Effector memory CD8-positive, alpha-beta T cell (primary cell): ENCODE measurements at regions not wholly inside any gene's neighbourhood (a gene's known extent, or its start where the extent isn't known, plus 50 kb on each side); places are given as distances from the start of the nearest gene placed in this dataset.

ENCODE experiments used
- ATAC-seq: fragments of 150-1000 bp; cut with Tn5 transposase; replicated peaks from 2 replicates; pipeline ENCODE4 v1.10.0; 2021; ENCODE audit warnings: mild to moderate bottlenecking, moderate library complexity
- DNase-seq, 3 experiments: peaks; one replicate each; pipeline ENCODE4 v3.0.0; 2021
- H3K27ac Mint-ChIP-seq, 2 donors: one replicate each; pipeline ENCODE4 v1.8.0; 2022; ENCODE audit warnings: mild to moderate bottlenecking in 2 of 2, mixed read lengths in 2 of 2, moderate library complexity in 2 of 2
- H3K27me3 Mint-ChIP-seq, 2 donors: one replicate each; pipeline ENCODE4 v1.8.0; 2022; ENCODE audit warnings: mixed read lengths in 2 of 2
- H3K36me3 Mint-ChIP-seq: one replicate; pipeline ENCODE4 v1.8.0; 2022; ENCODE audit warnings: mild to moderate bottlenecking, moderate library complexity, mixed read lengths; ENCODE audit not compliant: insufficient read depth
- H3K4me1 Mint-ChIP-seq, 2 donors: one replicate each; pipeline ENCODE4 v1.8.0; 2022; ENCODE audit warnings: low read depth in 2 of 2, mixed read lengths in 2 of 2
- H3K4me3 Mint-ChIP-seq, 2 donors: one replicate each; pipeline ENCODE4 v1.8.0; 2022; ENCODE audit warnings: mild to moderate bottlenecking in 2 of 2, mixed read lengths in 2 of 2, moderate library complexity in 2 of 2
- H3K9me3 Mint-ChIP-seq, 2 donors: one replicate each; pipeline ENCODE4 v1.8.0; 2022; ENCODE audit warnings: mixed read lengths in 2 of 2

DNA sequence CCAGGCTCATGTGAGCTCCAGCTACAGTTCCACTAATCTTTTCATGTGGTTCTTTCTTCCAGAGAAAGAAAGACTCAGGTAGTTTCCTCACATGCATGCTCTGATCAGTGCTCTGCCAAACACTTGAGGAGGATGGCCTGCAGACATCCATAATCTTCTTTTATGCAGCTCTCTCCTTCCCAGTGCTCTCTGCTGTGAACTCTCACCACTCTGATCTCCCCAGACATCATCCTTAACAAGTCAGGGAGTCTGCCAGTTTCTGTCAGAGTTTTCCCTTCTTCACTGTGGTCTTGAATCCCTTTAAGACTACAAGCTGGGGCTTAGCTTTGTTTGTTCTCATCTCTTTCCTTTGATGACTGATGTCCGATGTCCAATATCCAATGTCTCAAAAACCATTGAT lies 203.4 kb upstream of the PRKCQ start:
- no peak for DNase-seq

DNA sequence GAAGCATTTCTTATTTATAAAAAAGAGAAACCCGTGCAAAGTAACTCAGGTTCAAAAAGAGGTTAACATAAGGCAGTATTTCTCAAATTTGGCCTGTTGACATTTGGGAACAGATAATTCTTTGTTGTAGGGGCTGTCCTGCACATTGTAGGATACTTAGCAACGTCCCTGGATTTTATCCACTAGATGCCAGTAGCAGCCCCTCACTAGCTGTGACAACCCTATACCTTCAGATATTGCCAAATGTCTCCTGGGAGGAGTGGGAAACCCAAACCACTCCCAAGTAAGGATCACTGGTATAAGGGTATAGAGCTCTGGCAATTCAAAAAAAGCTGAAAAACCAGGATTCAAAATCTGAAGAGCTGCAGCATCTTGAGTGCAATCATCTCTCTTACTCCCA lies 202.3 kb upstream of the PRKCQ start:
- no peaks in the 10 kb centered on the region for H3K4me1 Mint-ChIP-seq
- ATAC-seq, result no peak

More for the DNA sequence above, 203.4 kb upstream of the PRKCQ start:
- peaks cover 46 to 52% of the 10 kb centered on the region in 2 donors for H3K27me3 Mint-ChIP-seq
- no peaks in the 10 kb centered on the region for H3K4me1 Mint-ChIP-seq
- no peak overlapping the region for H3K4me3 Mint-ChIP-seq
- H3K36me3 Mint-ChIP-seq, result no peaks in the 10 kb centered on the region
- no peak for ATAC-seq
- no peaks in the 10 kb centered on the region for H3K9me3 Mint-ChIP-seq
- no peak overlapping the region for H3K27ac Mint-ChIP-seq

DNA sequence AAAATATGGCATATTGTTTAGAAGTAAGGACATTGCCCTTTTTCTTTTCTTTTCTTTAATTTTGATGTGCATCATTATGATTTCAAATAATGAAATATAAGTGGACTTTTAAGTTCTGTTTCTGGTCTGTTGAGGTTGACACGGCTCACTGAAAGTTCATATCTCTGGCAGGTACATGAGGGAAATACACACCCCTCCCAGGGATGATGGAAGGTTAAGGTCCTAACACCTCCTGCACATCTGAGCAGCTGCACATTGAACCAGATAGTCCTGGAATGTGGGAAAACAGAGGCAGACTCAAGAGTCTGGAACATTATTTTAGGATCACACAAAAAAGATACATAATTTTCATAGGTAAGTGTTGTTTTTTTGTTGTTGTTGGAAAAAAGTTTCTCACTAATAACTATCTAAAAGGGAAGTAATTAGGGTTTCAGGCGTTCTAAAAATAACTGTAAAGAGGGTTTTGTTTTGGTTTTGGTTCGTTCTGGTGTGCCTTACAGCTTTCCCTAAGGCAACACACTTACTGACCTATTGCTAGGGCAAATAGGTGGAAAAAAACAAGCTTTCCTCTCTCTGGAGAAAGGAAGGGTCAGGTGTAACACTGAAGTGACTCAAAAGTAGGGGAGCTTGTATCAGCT lies 201.2 kb upstream of the PRKCQ start:
- DNase-seq (no peak), ATAC-seq (no peak)
- Mint-ChIP-seq H3K9me3 (no peaks in the 10 kb centered on the region), H3K4me3 (no peak overlapping the region), H3K27me3 (peaks cover 58 to 73% of the 10 kb centered on the region in 2 donors), H3K36me3 (no peaks in the 10 kb centered on the region), H3K27ac (no peak overlapping the region), H3K4me1 (no peaks in the 10 kb centered on the region)

More for the DNA sequence above, 202.3 kb upstream of the PRKCQ start:
- H3K4me3 Mint-ChIP-seq, result no peak overlapping the region
- DNase-seq, result no peak
- no peaks in the 10 kb centered on the region for H3K36me3 Mint-ChIP-seq
- H3K27me3 Mint-ChIP-seq, result peaks cover 51 to 62% of the 10 kb centered on the region in 2 donors
- H3K27ac Mint-ChIP-seq, result no peak overlapping the region
- H3K9me3 Mint-ChIP-seq, result no peaks in the 10 kb centered on the region

DNA sequence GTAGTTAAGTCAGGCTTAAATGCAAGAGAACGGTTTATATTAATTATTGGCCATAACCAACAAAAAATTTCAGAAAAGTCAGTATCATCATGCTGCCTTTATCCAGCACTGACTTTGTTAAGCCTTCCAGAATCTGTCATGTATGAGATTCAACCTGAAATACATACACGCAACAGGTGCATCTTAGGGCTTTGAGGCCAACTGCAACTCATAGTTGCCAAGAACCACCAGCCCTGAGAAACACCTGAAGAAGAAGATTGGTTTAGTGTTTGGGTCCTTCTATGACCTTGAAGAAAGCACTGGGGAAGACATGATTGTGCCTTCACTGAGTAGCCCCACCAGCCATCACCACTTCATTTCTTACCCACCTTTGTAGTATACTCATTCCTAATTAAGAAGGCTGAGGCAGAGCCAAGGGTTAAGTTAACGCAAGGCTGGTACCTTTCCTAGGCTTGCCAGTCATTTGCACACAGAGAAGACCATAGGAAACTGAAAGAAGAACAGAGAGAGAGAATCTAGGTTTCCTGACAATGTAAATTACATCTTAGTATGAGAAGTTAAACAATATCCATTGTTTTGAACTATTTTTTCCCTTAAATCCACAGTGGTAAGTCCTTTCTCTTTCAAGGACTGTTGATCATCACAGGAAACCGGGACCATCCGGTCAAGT lies 200.1 kb upstream of the PRKCQ start:
- no peaks in the 10 kb centered on the region for H3K4me1 Mint-ChIP-seq
- no peak overlapping the region for H3K4me3 Mint-ChIP-seq
- DNase-seq (no peak), ATAC-seq (no peak)
- no peaks in the 10 kb centered on the region for H3K36me3 Mint-ChIP-seq
- H3K27me3 Mint-ChIP-seq, result peaks cover 69 to 84% of the 10 kb centered on the region in 2 donors
- no peak overlapping the region for H3K27ac Mint-ChIP-seq
- H3K9me3 Mint-ChIP-seq, result no peaks in the 10 kb centered on the region

DNA sequence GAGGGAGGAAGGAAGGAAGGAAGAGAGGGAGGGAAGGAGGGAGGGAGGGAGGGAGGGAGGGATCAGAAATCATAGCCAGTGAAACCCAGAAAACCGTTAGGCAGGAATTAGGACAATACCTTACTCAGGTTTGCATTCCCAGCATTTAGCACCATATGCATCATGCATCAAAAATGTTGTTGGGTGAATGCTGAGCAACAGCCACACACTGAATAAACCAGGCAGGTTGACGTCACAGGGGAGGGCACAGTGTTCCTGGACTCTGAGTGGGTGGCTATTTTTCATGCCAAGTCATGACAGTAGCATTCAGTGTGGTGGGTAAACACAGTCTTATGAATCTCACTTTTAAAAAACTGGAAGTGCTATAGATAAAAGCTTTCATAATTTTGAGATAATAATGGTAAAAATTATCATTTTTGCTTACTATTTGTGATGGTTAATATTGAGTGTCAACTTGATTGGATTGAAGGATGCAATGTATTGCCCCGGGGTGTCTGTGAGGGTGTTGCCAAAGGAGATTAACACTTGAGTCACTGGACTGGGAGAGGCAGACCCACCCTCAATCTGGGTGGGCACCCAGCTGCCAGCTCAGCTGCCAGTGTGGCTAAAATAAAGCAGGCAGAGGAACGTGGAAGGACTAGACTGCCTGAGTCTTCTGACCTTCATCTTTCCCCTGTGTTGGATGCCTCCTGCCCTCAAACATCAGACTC lies 199.1 kb upstream of the PRKCQ start:
- Mint-ChIP-seq H3K36me3 (no peaks in the 10 kb centered on the region), H3K4me3 (no peak overlapping the region), H3K27ac (no peak overlapping the region), H3K27me3 (peaks cover 79 to 94% of the 10 kb centered on the region in 2 donors), H3K4me1 (no peaks in the 10 kb centered on the region), H3K9me3 (no peaks in the 10 kb centered on the region)
- ATAC-seq (no peak), DNase-seq (no peak)

DNA sequence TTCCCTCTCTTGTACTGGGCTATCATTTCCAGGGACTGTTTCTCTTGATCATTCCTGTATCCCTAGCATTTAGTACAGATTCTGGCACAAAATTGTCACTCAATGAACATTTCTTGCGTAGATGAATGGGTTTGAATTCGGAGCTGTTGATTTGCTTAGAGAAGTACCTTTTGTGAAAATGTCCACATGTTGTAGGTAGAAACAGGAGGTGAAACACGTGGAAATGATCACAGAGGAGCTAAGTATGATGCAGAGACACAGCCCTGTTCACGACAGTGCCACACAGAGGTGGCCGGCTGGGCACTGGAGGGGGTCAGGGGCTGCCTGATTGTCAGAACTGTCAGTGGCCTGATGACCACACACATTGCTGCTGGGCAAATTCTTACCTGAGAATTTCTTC lies 196.1 kb upstream of the PRKCQ start:
- H3K27me3 Mint-ChIP-seq, result peaks cover 78 to 84% of the 10 kb centered on the region in 2 donors
- H3K4me3 Mint-ChIP-seq, result no peak overlapping the region
- no peaks in the 10 kb centered on the region for H3K4me1 Mint-ChIP-seq
- H3K9me3 Mint-ChIP-seq, result no peaks in the 10 kb centered on the region
- H3K27ac Mint-ChIP-seq, result no peak overlapping the region
- ATAC-seq, result no peak
- no peak for DNase-seq
- H3K36me3 Mint-ChIP-seq, result no peaks in the 10 kb centered on the region

DNA sequence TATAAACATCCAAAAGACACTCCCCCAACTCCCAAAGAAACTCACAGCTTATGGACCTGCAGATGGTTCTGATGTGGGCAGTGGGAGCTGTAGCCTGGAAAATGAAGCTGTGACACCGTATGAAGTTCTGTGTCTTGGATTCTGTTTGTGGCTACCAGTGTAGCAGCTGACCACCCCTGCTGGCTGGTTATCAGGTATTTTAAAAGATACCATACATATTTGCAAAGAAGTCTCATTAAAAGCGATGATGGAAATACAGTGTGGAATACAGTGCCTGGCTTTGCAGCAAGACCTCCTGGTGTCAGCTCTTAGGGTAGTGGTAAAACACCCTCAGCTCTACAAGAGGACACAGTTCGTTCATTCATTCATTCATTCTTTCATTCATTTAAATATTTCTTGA lies 194.3 kb upstream of the PRKCQ start:
- H3K27ac Mint-ChIP-seq, result no peak overlapping the region
- H3K4me1 Mint-ChIP-seq, result no peaks in the 10 kb centered on the region
- peaks cover 69 to 77% of the 10 kb centered on the region in 2 donors for H3K27me3 Mint-ChIP-seq
- DNase-seq (no peak), ATAC-seq (no peak)
- H3K4me3 Mint-ChIP-seq, result no peak overlapping the region
- H3K9me3 Mint-ChIP-seq, result no peaks in the 10 kb centered on the region
- H3K36me3 Mint-ChIP-seq, result no peaks in the 10 kb centered on the region

DNA sequence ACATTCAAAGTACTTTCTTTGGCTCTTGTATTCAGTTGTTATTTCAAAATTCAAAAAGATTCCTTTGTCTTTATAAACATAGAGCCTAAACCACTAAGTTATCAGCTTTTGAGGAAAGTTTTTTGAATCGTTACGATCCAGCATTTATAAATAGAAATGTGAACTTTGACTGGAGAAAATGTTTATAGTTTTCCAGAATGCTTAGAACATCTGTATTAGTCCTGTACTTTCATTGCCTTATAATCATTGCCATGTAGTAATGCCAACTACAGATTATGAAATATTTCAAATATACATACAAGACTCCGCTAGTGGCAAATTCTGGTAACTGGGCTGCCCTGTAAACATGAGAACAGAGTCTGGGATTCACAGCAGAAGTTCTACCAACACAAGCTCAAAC lies 191.3 kb upstream of the PRKCQ start:
- DNase-seq (no peak), ATAC-seq (no peak)
- Mint-ChIP-seq H3K9me3 (no peaks in the 10 kb centered on the region), H3K36me3 (no peaks in the 10 kb centered on the region), H3K27me3 (peaks cover 38 to 66% of the 10 kb centered on the region in 2 donors), H3K4me1 (no peaks in the 10 kb centered on the region), H3K4me3 (no peak overlapping the region), H3K27ac (no peak overlapping the region)

DNA sequence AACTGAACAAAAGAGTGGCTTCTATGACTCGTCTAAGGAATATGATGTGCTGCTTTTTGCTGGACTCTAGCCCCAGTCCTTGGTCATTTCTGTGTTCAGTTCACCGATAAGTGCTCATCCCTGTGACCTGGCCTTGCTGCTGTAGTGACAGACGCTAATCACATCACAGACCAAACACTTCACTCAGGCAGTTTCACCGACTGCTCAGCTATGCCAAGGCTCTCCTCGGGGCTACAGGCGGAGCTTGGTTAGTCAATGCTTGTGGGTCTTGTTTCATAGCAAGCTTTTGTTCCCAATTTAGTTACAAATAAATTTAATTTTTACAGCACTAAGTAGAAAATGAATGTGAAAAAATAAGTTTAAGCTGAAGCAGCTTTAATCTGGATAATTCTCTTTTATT lies 190.8 kb upstream of the PRKCQ start:
- no peak for ATAC-seq
- DNase-seq, result no peak
- Mint-ChIP-seq H3K36me3 (no peaks in the 10 kb centered on the region), H3K9me3 (no peaks in the 10 kb centered on the region), H3K4me1 (no peaks in the 10 kb centered on the region), H3K27me3 (peaks cover 33 to 66% of the 10 kb centered on the region in 2 donors), H3K27ac (no peak overlapping the region), H3K4me3 (no peak overlapping the region)

DNA sequence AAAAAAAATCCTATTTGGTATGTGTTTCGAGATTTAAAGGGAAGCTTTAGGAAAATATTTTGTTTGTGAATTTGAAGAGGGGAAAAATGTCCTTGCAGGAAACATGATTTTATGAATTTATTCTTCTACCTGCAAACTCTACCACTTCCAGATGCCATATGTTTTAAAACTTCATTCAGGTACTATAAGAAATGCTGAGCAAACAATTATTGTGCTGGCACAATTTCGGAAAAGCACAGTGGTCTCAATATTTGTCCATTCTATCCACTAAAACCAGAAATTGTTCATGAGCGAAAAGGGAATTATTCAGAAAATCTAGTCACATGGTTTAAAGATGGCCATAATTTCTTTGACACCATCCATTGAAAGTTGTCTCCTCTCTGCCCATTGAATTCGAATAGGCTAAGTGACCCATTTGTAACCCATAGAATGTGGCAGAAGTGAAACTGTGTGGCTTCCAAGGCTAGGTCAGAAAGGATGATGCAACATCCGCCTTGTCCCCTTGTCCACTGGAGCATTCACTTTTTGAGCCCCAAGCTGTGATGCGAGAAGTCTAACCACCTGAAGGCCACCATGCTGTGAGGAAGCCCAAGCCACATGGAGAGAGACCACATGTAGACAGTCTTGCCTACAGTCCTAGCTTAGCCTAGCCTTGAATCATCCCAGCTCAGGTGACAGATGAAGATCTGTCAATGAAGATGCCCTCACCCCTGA lies 189.8 kb upstream of the PRKCQ start:
- ATAC-seq, result no peak
- H3K4me1 Mint-ChIP-seq, result no peaks in the 10 kb centered on the region
- H3K27me3 Mint-ChIP-seq, result peaks cover 23 to 56% of the 10 kb centered on the region in 2 donors
- no peak for DNase-seq
- no peaks in the 10 kb centered on the region for H3K9me3 Mint-ChIP-seq
- no peak overlapping the region for H3K4me3 Mint-ChIP-seq
- H3K36me3 Mint-ChIP-seq, result no peaks in the 10 kb centered on the region
- H3K27ac Mint-ChIP-seq, result no peak overlapping the region

DNA sequence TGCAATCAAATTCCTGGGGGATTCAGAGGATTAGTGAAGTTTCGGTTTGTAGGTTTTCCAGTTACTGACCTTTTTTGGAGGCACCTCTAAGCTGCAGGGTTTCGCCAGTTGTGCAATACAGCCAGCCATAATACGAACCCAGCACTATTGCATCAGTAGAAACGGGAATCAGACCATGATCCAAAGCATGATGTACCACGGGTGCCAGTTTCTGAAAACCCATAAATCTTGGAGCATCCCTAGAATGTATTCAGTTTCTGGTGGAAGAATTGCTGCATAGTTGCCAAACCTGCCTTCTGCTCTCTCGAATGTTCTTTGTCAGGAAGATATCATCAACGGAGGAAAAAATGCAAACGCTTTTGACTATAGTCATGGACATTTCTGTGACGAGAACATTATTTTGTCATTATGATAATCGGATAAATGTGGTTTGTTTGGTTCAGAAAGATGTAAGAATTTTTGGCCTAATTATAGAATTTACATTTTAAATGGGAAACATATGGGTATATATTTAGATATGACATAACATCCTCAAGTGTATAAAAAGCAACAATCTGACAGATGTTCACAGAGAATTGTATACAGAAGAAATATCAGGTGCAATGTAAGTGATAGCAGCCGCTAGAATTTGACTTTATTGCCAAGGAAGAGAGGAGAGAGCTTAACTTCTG lies 186.2 kb upstream of the PRKCQ start:
- ATAC-seq (no peak), DNase-seq (no peak)
- H3K27me3 Mint-ChIP-seq, result peaks cover 8 to 59% of the 10 kb centered on the region in 2 donors
- H3K36me3 Mint-ChIP-seq, result no peaks in the 10 kb centered on the region
- no peak overlapping the region for H3K27ac Mint-ChIP-seq
- H3K4me1 Mint-ChIP-seq, result no peaks in the 10 kb centered on the region
- H3K9me3 Mint-ChIP-seq, result no peaks in the 10 kb centered on the region
- no peak overlapping the region for H3K4me3 Mint-ChIP-seq

DNA sequence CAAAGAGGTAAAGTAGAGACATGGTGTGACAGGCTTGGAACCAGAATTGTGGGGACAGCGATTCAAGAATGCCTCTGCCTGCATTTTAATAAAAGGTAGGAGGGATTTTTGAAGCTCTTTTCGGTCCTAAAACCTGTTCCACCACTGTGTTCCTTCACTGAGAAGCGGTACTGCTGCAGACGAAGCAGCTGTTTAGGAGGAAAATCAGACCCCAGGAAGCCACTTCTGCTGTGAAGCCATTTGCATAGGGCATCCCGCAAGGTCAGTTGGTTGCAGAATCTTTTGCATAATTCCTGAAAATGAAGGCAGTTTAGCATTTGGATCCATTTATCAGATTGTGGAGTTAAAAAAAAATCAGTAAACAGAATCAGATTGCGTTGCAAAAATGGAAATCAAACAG lies 183.3 kb upstream of the PRKCQ start:
- no peak overlapping the region for H3K4me3 Mint-ChIP-seq
- H3K27ac Mint-ChIP-seq, result no peak overlapping the region
- no peaks in the 10 kb centered on the region for H3K9me3 Mint-ChIP-seq
- ATAC-seq (no peak), DNase-seq (no peak)
- H3K4me1 Mint-ChIP-seq, result no peaks in the 10 kb centered on the region
- no peaks in the 10 kb centered on the region for H3K36me3 Mint-ChIP-seq
- H3K27me3 Mint-ChIP-seq, result peaks cover 37 to 67% of the 10 kb centered on the region in 2 donors

DNA sequence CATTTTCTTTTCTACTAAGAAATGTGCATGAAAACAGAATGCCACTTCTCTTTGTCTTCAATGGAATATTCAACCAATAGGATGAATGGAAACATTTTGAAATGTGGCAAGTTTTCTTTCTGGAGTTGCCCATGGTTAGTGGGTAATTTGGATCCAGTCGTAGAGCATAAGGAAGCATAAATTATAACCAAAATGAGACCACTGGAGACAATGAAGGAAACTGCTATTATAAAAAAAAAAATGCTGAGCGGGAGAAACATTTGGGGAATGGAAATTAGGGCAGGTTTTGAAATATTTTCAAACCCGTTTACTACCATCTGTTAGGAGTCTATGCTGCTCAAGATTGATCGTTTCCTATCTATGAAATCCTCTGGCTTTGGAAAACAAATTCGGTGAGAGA lies 182.9 kb upstream of the PRKCQ start:
- Mint-ChIP-seq H3K27me3 (peaks cover 41 to 71% of the 10 kb centered on the region in 2 donors), H3K27ac (no peak overlapping the region), H3K36me3 (no peaks in the 10 kb centered on the region), H3K4me1 (no peaks in the 10 kb centered on the region), H3K9me3 (no peaks in the 10 kb centered on the region), H3K4me3 (no peak overlapping the region)
- DNase-seq (no peak), ATAC-seq (no peak)
